ENCODE measurements at regions not wholly inside any gene's neighbourhood (a gene's known extent, or its start where the extent isn't known, plus 50 kb on each side); places are given as distances from the start of the nearest gene placed in this dataset.

- TF ChIP-seq, protein P1, sequence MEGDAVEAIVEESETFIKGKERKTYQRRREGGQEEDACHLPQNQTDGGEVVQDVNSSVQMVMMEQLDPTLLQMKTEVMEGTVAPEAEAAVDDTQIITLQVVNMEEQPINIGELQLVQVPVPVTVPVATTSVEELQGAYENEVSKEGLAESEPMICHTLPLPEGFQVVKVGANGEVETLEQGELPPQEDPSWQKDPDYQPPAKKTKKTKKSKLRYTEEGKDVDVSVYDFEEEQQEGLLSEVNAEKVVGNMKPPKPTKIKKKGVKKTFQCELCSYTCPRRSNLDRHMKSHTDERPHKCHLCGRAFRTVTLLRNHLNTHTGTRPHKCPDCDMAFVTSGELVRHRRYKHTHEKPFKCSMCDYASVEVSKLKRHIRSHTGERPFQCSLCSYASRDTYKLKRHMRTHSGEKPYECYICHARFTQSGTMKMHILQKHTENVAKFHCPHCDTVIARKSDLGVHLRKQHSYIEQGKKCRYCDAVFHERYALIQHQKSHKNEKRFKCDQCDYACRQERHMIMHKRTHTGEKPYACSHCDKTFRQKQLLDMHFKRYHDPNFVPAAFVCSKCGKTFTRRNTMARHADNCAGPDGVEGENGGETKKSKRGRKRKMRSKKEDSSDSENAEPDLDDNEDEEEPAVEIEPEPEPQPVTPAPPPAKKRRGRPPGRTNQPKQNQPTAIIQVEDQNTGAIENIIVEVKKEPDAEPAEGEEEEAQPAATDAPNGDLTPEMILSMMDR (IDR thresholded peaks at IDR 0.05) = no peak
- TF ChIP-seq POLR2A (IDR thresholded peaks at IDR 0.05) = no peak
Observed at GRCh38 chr6:122068291-122068769, 331.1 kb upstream of the HSF2 start.

Measured in vagina (tissue), 2 donors.